ENCODE measurements at regions not wholly inside any gene's neighbourhood (a gene's known extent, or its start where the extent isn't known, plus 50 kb on each side); places are given as distances from the start of the nearest gene placed in this dataset.

DNA sequence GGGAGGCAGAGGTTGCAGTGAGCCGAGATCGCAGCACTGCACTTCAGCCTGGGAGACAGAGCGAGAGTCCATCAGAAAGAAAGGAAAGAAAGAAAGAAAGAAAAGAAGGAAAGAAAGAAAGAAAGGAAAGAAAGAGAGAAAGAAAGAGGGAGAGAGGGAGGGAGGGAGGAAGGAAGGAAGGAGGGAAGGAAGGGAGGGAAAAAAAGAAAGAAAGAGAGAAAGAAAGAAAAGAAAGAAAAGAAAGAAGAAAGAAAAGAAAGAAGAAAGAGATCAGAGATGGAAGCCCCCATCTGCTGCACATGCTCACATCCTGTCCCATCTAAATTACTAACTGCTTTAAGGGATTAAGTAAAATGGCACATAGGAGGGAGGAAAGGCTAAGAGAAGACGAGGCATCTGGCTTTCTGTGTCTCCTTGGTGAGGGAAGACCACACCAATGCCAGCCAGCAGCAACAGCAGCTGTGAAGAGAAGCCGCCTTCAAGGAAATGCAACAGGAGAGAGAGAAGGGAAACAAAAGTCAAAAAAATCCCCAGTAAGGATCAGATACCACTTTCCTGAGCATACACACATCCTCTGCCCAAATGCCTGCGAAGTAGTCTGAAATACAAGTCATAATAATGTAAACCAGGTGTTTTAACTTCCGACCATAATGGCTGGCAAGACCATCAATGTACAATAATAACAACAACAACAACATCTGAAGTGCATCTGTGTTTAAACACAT lies 300.2 kb upstream of the JARID2 start (continued):
- TF ChIP-seq, protein P1, sequence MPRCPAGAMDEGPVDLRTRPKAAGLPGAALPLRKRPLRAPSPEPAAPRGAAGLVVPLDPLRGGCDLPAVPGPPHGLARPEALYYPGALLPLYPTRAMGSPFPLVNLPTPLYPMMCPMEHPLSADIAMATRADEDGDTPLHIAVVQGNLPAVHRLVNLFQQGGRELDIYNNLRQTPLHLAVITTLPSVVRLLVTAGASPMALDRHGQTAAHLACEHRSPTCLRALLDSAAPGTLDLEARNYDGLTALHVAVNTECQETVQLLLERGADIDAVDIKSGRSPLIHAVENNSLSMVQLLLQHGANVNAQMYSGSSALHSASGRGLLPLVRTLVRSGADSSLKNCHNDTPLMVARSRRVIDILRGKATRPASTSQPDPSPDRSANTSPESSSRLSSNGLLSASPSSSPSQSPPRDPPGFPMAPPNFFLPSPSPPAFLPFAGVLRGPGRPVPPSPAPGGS (IDR thresholded peaks at IDR 0.05; ENCODE audit: borderline replicate concordance, insufficient read depth, low read depth, low read length, poor library complexity, severe bottlenecking), result no peak
- TF ChIP-seq, protein P2, sequence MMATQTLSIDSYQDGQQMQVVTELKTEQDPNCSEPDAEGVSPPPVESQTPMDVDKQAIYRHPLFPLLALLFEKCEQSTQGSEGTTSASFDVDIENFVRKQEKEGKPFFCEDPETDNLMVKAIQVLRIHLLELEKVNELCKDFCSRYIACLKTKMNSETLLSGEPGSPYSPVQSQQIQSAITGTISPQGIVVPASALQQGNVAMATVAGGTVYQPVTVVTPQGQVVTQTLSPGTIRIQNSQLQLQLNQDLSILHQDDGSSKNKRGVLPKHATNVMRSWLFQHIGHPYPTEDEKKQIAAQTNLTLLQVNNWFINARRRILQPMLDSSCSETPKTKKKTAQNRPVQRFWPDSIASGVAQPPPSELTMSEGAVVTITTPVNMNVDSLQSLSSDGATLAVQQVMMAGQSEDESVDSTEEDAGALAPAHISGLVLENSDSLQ (IDR thresholded peaks at IDR 0.05), result no peak

GRCh38 chr6:14946753-14947152 lies 299.1 kb upstream of the JARID2 start:
- ChIA-PET POLR2A (no interaction called here), SMC1A (ENCODE audit: uncharacterized antibody, unreplicated experiment) (no interaction called here), RAD21 (ENCODE audit: unreplicated experiment) (no interaction called here), CTCF (no interaction called here)
- ATAC-seq (no peak), DNase-seq (ENCODE audit: low read depth, low spot score) (no peak), FAIRE-seq (no peak)
- intact Hi-C loops (cut with micrococcal nuclease; ENCODE audit: unreplicated experiment) (no loop called here), in situ Hi-C loops (cut with MboI) (no loop called here)
- no peak for TF ChIP-seq RUNX3 (IDR thresholded peaks at IDR 0.05; ENCODE audit: low read length)
- TF ChIP-seq RB1 (IDR thresholded peaks at IDR 0.05; ENCODE audit: borderline replicate concordance), result no peak
- no peak for TF ChIP-seq NR2C1 (IDR thresholded peaks at IDR 0.05)
- TF ChIP-seq RAD21 (IDR thresholded peaks at IDR 0.05; ENCODE audit: insufficient read depth, low read depth, low read length), result no peak
- TF ChIP-seq NR2F1 (conservative IDR thresholded peaks at IDR 0.05), result no peak
- TF ChIP-seq SIN3A (IDR thresholded peaks at IDR 0.05; ENCODE audit: low read depth, low read length), result no peak
- TF ChIP-seq MYC (IDR thresholded peaks at IDR 0.05; ENCODE audit: insufficient read depth, insufficient read length, insufficient replicate concordance, low read length, severe bottlenecking), result no peak
- Histone ChIP-seq H2AFZ (ENCODE audit: control insufficient read depth, low read depth, low read length) (no peak overlapping the region), H3K4me1 (ENCODE audit: control insufficient read depth, insufficient read depth, low read length) (no peaks in the 10 kb centered on the region), H3K79me2 (ENCODE audit: control insufficient read depth, insufficient read depth, low read length) (no peaks in the 10 kb centered on the region), H3K9ac (ENCODE audit: control insufficient read depth, insufficient read depth, low read length) (no peak overlapping the region), H3K36me3 (ENCODE audit: control insufficient read depth in 2 of 2, insufficient read depth in 2 of 2, low read length in 1 of 2) (no peaks in the 10 kb centered on the region), H3K4me3 (no peak overlapping the region), H3K27me3 (replicated peaks in 1 of 2; ENCODE audit: control insufficient read depth in 2 of 2, insufficient read depth in 2 of 2, low read length in 1 of 2) (no peaks in the 10 kb centered on the region), H3K4me2 (ENCODE audit: control insufficient read depth, insufficient read depth) (no peak overlapping the region), H4K20me1 (ENCODE audit: control insufficient read depth, insufficient read depth) (no peaks in the 10 kb centered on the region), H3K27ac (ENCODE audit: control insufficient read depth, insufficient read depth) (no peak overlapping the region), H3K9me3 (replicated peaks; ENCODE audit: control insufficient read depth, insufficient read depth, low read length) (peaks cover 2% of the 10 kb centered on the region; the same call in 1 of the 3 replicates)
- 54% methylated on average over 4 of the region's 4 CpGs for WGBS (ENCODE audit: insufficient coverage, insufficient replicate concordance, low lambda C conversion rate, missing lambda C conversion rate)
- BruUV-seq (replicated peaks), result no TSS peak

Measured in GM12878 (cell line).